ENCODE measurements at regions not wholly inside any gene's neighbourhood (a gene's known extent, or its start where the extent isn't known, plus 50 kb on each side); places are given as distances from the start of the nearest gene placed in this dataset.

DNA sequence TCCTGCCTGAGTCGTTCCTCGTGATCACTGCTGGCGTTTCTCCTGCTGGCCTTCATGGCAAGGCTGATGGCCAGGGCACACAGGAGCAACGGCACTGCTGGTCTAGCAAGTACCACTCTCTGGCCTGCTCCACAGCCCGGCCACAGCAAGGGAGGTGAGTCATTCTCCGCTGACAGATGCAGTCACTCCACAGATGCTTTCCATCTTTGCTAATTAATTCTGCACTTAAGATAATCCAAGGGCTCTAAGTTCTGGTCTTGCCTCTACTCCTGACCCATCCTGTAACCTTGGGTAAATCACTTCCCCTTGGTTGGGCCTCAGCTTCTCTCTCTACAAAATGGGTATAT lies 244.4 kb downstream of the RPS24 start:
- H3K27ac Mint-ChIP-seq (ENCODE audit: unreplicated experiment) = peak overlapping the region; percentile 28

DNA sequence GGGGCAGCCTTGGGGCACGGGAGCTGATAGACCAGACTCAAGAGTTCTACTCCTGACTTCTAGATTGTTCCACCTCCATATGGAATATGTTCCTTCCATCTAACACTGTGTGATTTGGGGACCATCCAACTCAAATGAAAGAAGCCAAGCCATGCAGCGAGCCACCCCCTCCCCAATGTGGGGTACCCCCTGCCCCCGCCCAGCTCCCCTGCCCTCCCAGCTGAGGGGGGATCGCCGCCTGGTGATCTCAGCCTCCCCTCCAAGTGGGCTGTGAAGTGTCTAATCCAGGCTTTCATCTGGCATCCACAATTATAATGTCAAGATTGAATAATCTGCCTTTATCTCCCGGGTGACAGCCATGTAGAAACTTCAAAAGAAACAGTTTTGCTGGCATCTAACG lies 246.1 kb downstream of the RPS24 start:
- Mint-ChIP-seq H3K36me3 (ENCODE audit: unreplicated experiment) (no peaks in the 10 kb centered on the region), H3K4me1 (ENCODE audit: low read depth, unreplicated experiment) (peaks cover 8% of the 10 kb centered on the region), H3K4me3 (ENCODE audit: unreplicated experiment) (no peak overlapping the region), H3K9me3 (ENCODE audit: unreplicated experiment) (peaks cover 4% of the 10 kb centered on the region), H3K27ac (ENCODE audit: unreplicated experiment) (no peak overlapping the region), H3K27me3 (ENCODE audit: unreplicated experiment) (peaks cover 12% of the 10 kb centered on the region)
- DNase-seq = no peak
- no peak for TF ChIP-seq CTCF (IDR thresholded peaks at IDR 0.05; ENCODE audit: partially characterized antibody, unreplicated experiment)

More for the DNA sequence above, 244.4 kb downstream of the RPS24 start:
- H3K27me3 Mint-ChIP-seq (ENCODE audit: unreplicated experiment) = peaks cover 11% of the 10 kb centered on the region
- peaks cover 4% of the 10 kb centered on the region for H3K9me3 Mint-ChIP-seq (ENCODE audit: unreplicated experiment)
- H3K4me1 Mint-ChIP-seq (ENCODE audit: low read depth, unreplicated experiment) = peaks cover 8% of the 10 kb centered on the region
- no peaks in the 10 kb centered on the region for H3K36me3 Mint-ChIP-seq (ENCODE audit: unreplicated experiment)
- H3K4me3 Mint-ChIP-seq (ENCODE audit: unreplicated experiment) = no peak overlapping the region
- no peak for DNase-seq
- TF ChIP-seq CTCF (IDR thresholded peaks at IDR 0.05; ENCODE audit: partially characterized antibody, unreplicated experiment) = no peak

DNA sequence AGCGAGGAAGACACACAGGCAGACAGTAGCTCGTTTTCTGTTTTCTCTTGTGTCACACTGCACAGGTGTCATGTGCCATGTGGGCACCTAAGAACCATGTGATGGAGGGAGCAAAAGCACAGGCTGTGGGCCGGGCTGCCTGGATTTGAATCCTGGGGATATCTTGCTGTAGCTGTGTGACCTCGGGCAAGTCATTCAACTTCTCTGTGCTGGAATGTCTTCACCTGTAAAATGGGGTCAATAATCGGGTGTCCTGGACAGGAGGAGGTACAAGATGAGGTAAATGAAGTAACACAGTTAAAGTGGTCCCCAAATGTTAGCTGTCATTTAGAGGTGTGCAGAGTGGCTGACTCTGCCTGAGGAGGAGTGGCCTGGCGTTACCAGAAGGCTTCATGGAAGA lies 246.9 kb downstream of the RPS24 start:
- no peak overlapping the region for H3K4me3 Mint-ChIP-seq (ENCODE audit: unreplicated experiment)
- peaks cover 4% of the 10 kb centered on the region for H3K9me3 Mint-ChIP-seq (ENCODE audit: unreplicated experiment)
- peaks cover 11% of the 10 kb centered on the region for H3K27me3 Mint-ChIP-seq (ENCODE audit: unreplicated experiment)
- H3K27ac Mint-ChIP-seq (ENCODE audit: unreplicated experiment) = no peak overlapping the region
- TF ChIP-seq CTCF (IDR thresholded peaks at IDR 0.05; ENCODE audit: partially characterized antibody, unreplicated experiment) = no peak
- H3K36me3 Mint-ChIP-seq (ENCODE audit: unreplicated experiment) = no peaks in the 10 kb centered on the region
- no peak for DNase-seq
- H3K4me1 Mint-ChIP-seq (ENCODE audit: low read depth, unreplicated experiment) = peaks cover 8% of the 10 kb centered on the region

DNA sequence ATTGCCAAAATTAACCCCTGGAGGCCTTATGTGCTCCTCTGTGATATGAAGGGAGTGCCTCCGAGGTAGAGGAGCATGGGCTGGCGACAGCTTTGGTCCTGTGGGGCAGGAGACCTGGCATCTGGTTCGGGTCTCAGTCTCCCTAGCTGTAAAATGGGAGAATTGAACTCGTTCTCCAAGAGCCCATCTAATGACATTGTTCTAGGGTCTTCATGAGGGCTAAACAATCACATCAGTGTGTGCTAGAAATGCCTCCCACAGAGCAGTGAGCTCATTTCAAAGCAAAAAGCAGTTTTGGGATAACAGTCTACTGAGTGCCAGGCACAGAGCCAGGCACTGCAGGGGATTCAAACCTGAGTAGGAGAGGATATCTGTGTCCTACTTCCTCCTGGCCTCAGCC lies 248.0 kb downstream of the RPS24 start:
- Mint-ChIP-seq H3K27ac (ENCODE audit: unreplicated experiment) (no peak overlapping the region), H3K4me1 (ENCODE audit: low read depth, unreplicated experiment) (peaks cover 8% of the 10 kb centered on the region), H3K4me3 (ENCODE audit: unreplicated experiment) (no peak overlapping the region), H3K36me3 (ENCODE audit: unreplicated experiment) (no peaks in the 10 kb centered on the region), H3K27me3 (ENCODE audit: unreplicated experiment) (peaks cover 11% of the 10 kb centered on the region), H3K9me3 (ENCODE audit: unreplicated experiment) (peaks cover 4% of the 10 kb centered on the region)
- no peak for TF ChIP-seq CTCF (IDR thresholded peaks at IDR 0.05; ENCODE audit: partially characterized antibody, unreplicated experiment)
- DNase-seq = no peak

DNA sequence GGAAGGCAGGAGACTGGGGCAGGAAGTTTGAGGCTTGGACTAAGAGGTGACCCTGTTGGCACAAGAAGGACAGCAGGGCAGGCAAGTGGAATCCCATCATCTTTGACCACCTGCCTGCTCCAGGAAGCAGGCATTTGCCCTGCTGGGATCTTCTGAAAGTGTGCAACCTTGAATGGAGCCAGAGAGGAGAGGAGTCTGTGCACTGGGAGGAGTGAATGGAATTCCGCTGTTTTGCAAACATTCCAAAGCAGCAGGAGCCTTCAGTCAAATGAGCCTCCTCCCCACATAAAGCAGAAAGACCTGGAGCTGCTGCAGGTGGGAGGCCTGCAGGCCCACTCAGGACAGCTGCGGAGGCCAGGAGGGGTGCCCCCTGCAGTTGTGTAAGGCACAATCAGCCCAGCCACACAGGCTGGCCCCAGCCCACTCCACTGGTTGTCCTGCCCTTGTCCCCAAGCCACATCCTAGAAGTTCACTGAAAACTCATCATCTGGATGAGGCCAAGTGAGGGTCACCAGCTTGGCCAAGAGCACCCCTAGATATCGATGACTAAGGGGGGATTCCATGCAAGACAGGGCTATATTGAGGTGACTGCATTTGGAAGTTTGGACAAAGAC lies 249.5 kb downstream of the RPS24 start:
- H3K27ac Mint-ChIP-seq (ENCODE audit: unreplicated experiment) = no peak overlapping the region
- H3K27me3 Mint-ChIP-seq (ENCODE audit: unreplicated experiment) = peaks cover 11% of the 10 kb centered on the region
- H3K4me3 Mint-ChIP-seq (ENCODE audit: unreplicated experiment) = no peak overlapping the region
- peaks cover under 1% of the 10 kb centered on the region for H3K4me1 Mint-ChIP-seq (ENCODE audit: low read depth, unreplicated experiment)
- DNase-seq = no peak
- no peak for TF ChIP-seq CTCF (IDR thresholded peaks at IDR 0.05; ENCODE audit: partially characterized antibody, unreplicated experiment)
- no peaks in the 10 kb centered on the region for H3K36me3 Mint-ChIP-seq (ENCODE audit: unreplicated experiment)
- peaks cover 3% of the 10 kb centered on the region for H3K9me3 Mint-ChIP-seq (ENCODE audit: unreplicated experiment)
